ENCODE measurements at regions not wholly inside any gene's neighbourhood (a gene's known extent, or its start where the extent isn't known, plus 50 kb on each side); places are given as distances from the start of the nearest gene placed in this dataset.
"Not testable (repeated sequence)": the region's sequence is repeated elsewhere in the genome, so short reads cannot be mapped to it uniquely, and the experiment has no call there.

DNA sequence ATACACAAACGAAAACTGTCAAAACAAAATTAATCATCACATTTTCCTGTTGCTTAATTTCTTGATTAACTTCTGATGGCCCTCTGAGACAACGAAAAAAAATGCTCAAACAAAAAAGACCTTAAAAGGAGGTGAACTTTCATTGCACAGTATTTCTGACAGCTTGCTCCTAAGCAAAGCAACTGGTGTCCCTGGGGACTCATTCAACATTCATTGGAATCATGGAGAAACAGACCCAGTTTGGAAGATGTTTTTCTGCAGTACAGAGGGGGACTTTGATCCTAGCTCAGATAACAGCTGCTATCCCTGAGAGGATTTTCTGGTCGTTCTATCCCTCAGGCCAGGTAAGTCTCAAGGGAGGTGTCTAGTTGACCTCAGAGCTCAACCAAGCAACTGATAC is 378.7 kb upstream of the ATP11B start:
- DNase-seq, result no peak

DNA sequence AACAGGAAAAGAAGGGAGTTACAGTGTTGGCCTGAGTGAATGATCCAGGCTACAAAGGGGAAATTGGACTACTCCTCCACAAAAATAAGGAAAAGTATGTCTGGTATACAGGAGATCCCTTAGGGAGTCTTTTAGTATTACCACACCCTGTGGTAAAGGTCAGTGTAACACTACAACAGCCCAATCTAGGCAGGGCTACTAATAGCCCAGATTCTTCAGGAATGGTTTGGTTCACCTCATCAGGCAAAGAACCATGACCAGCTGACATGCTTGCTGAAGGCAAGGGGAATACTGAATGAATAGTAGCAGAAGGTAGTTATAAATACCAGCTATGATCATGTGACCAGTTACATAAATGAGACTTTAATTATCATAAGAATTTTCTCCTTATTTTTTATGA is 372.6 kb upstream of the ATP11B start:
- DNase-seq, result no peak

DNA sequence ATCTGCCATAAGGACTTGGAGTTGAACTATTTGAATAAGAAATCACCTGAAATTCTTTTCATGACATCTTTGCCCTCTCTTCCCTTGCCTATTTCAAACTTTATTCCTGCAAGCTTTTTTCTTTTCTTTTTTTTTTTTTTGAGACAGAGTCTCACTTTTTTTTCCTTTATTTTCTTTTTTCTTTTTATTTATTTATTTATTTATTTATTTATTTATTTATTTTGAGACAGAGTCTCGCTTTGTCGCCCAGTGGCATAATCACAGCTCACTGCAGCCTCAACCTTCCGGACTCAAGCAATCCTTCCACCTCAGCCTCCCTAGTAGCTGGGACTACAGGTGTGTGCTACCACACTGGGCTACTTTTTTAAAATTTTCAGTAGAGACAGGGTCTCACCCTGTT is 369.3 kb upstream of the ATP11B start:
- DNase-seq, result no peak

DNA sequence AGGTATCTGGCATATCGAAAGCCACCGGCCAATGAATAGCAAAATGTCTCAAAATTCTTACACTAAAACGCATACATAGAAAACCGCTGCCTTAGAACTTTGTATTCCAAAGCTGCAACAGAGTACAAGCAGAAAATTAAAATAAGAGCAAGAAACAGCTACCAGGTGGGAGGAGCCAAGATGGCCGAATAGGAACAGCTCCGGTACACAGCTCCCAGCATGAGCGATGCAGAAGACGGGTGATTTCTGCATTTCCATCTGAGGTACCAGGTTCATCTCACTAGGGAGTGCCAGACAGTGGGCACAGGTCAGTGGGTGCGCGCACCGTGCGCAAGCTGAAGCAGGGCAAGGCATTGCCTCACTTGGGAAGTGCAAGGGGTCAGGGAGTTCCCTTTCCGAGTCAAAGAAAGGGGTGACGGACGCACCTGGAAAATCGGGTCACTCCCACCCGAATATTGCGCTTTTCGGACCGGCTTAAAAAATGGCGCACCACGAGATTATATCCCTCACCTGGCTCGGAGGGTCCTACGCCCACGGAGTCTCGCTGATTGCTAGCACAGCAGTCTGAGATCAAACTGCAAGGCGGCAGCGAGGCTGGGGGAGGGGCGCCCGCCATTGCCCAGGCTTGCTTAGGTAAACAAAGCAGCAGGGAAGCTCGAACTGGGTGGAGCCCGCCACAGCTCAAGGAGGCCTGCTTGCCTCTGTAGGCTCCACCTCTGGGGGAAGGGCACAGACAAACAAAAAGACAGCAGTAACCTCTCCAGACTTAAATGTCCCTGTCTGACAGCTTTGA is 367.2 kb upstream of the ATP11B start:
- DNase-seq, result not testable (repeated sequence)

DNA sequence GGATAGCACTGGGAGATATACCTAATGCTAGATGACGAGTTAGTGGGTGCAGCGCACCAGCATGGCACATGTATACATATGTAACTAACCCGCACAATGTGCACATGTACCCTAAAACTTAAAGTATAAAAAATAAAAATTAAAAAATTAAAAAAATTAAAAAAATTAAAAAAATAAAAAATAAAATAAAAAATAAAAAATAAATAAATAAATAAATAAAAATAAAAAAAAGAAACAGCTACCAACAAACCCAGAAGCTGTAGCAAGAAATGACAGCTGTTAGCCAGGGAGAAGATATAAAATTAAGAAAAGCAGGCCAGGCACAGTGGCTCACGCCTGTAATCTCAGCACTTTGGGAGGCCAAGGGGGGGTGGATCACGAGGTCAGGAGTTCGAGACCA is 361.3 kb upstream of the ATP11B start:
- not testable (repeated sequence) for DNase-seq

DNA sequence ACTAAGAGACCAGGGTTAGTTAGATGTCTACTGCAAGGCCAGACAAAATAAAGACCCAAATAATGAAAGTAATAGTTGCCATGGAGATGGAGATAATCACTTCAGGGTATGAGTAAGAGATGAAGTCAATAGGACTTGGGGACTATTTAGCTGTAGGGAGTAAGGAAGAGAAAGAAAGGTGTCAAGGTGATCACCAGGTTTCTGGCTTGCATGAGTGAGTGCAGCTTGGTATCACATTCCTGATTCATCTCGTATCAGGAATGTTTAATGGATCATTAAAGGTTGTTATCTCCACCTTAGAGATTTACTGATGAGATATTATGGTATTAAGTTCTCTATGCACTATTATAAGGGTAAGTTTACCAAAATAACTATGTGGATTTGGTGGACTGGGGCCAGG is 357.4 kb upstream of the ATP11B start:
- DNase-seq, result no peak

DNA sequence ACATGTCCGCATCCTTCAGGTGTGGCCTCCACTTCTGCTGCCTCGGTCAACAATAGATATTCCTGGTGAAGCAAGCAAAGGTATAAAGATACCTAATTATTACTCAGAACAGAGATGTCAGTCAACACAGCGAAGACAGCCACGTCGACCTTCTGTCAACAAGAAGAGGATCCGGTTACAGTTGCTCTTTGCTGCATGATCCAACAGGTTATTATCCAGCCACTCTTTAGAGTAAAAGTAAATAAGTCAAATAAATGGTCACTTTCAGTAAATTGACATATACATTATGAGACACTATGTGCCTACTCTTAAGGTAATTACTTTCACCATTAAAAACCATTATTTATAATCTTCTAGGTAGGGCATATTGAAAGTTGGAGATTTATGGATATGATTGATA is 356.8 kb upstream of the ATP11B start:
- DNase-seq, result no peak

DNA sequence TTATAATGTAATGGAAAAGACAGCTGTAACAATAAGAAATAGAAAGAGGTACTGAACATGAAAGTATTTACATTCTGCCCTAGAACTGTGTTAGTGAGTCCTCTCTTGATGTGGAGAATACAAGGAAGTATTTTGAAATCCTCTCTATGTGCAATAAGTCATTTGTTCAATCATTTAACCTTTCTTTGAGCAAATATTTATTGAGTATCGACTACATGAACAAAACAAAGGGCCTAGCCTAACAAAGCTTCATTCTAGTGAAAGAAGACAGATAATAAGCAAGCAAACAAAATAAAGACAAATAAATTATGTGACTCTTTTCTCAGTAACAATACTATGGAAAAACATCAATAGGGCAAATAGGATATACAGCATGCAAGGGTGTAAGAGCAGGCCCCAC is 354.9 kb upstream of the ATP11B start:
- DNase-seq, result no peak

DNA sequence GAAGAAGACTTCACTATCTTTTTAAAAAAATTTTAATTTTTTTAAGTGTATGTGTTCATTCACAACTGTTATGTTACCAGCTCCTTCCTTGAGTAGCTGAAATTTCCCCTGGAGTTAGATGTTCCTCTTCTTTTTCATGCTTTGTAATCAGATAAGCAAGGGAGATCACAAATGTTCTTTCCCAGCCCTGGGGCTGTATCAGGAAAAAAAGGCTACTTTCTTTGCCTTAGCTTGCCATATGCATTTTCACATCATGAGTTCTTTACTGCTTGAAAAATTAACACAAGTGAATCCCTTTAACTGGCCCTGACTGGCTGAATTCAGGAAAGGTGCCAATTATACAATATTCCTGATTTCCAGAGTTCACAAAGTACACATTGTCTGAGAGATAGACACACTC is 353.2 kb upstream of the ATP11B start:
- DNase-seq, result no peak

DNA sequence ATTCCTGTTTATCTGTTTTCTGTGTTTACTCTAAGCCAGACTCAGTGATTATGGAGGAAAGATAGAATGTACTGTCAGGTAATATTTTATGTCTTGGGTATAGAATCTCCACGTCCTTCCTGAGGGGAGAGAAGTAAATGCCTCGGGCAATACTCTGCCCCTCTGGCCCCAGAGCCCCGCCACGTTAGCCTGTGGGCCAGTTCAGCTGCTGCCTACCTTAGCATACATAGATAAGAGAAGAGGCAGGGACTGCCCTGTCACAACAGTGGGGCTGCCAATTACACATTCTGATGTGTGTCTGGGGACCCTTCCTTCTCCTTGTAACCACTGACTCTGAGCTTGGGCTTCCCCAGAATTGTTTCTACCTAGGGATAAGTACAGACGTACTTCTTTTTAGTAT is 347.7 kb upstream of the ATP11B start:
- DNase-seq, result no peak

DNA sequence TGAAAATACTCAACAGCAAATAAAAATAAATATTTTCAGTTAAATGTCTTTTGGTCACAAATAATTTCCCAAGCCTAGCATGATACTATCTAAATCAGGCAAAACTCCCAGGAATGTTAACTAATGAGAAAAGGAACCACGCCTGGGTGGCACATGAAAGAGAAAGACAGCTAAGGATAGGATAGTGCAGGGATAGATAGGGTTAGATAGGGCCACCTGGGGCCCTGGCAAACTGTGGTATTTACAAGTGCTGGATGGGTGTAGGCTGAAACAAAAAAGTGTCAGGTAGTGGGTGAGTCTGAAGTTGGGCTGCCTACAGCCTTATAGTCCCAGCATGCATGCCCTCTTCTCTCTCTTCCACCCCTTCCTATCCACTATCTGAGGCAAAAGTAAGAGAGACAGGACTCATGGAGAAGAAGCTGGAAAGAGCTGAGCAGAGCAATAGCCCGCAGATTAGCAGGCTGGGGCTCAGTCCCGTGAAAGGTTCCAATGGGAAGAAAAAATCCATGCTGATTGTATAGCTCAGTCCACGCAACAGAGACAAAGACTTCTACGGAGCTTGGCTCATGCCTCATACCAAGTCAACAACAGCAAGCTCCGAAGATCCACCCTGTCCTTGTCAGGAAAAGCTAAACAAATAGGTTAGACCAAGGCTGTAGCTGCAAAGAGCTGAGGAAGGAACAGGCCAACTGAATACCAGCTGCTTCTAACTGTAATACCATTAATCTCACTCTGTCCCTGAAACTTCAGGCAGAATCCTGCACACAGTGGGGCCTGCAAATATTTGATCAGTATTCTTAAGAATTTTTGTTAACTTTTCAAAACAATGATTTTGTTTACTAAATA is 342.1 kb upstream of the ATP11B start:
- no peak for DNase-seq

DNA sequence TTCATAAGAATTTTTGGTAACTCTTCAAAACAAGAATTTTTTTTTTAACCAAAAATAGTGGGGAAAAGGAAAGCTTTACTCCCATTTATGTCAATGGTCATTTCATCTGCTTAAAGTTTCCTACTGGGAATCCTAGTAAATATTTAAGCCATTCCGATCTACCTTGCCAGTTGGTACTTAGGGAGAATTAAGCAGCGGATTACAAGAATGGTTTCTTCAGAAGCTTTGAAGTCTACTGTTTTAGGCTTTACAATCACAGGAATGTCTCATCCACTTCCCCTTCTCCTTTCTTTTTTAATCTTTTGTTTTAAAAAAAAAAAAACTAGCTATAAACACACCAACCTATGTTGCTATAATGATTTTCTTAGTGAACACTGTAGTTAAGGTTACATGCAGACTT is 341.4 kb upstream of the ATP11B start:
- DNase-seq, result no peak

DNA sequence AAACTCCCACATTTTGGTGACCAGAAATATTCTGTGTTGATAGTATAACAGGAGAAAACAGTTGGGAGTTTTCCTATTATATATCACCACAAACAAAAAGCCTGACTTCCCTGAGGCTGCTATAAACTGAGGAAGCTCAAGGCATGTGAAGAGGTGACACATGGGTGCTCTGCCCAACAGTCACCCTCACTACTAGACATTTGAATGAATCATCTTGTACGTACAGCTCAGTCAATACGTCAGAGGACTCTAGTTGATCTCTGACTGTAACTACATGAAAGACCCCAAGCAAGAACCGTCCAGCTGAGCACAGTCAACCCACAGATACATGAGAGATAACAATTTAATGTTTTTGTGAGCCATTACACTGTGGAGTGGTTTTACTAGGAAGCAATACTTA is 338.3 kb upstream of the ATP11B start:
- no peak for DNase-seq

DNA sequence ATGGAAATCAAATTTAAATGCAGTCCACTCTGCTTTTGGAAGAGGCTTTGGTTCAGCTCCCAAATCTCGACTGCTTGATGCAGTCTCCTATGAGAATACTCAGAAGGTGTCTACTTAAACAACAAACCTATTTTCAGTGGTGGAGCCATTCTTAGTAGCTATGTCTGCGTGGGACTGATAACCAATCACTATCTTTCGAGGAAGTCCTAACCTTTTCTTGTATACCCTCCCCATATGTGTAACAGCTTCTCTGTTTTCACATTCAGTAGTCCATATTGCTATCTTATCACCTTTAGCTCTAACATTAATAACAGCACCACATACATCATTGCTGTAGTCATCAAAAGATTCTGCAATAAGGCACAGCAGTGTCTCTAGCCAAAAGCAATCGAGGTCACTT is 333.0 kb upstream of the ATP11B start:
- DNase-seq, result no peak

DNA sequence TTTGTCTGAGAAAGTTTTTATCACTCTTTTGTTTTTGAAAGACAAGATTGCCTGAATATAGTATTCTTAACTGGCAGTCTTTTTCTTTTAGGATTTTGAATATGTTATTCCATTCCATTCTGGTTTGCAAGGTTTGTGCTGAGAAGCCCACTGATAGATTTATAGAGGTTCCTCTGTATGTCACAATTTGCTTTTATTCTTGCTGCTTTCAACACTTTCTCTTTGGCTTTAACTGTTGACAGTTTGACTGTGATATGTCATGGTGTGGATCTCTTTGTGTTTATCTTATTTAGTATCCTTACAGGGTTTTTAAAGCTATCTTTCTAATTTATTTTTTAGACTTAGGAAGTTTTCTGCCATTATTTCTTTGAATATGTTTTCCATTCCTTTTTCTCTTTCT is 331.2 kb upstream of the ATP11B start:
- no peak for DNase-seq

DNA sequence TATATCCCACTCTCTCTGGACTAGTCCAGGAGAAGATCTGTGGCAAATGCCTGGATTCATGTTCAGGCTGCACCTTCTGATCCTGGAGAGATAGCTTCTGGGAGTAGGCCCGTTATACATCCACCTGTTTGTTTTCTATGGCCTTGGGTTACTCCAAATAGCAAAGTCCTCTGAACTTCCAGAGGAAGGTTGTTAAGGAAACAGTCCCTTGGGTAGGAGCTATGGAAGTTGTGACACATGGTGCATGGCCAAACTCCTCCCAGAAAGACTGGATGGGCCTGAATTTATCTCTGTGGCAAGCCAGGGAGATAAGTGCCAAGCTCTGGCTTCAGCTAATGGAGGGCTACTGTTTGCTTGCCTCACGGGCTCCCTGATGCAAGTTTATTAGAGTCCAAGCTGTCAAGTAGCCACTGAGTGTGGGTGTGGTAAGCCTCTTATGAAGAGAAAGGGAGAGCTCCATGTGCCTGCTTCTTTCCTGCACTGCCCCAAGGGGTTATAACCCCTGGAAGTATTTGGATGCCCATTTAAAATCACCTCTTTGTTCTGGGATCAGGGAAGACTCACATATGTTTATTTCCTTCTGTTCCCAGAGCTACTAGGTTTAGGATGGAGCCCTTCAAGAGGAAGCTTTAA is 328.7 kb upstream of the ATP11B start:
- DNase-seq, result no peak

DNA sequence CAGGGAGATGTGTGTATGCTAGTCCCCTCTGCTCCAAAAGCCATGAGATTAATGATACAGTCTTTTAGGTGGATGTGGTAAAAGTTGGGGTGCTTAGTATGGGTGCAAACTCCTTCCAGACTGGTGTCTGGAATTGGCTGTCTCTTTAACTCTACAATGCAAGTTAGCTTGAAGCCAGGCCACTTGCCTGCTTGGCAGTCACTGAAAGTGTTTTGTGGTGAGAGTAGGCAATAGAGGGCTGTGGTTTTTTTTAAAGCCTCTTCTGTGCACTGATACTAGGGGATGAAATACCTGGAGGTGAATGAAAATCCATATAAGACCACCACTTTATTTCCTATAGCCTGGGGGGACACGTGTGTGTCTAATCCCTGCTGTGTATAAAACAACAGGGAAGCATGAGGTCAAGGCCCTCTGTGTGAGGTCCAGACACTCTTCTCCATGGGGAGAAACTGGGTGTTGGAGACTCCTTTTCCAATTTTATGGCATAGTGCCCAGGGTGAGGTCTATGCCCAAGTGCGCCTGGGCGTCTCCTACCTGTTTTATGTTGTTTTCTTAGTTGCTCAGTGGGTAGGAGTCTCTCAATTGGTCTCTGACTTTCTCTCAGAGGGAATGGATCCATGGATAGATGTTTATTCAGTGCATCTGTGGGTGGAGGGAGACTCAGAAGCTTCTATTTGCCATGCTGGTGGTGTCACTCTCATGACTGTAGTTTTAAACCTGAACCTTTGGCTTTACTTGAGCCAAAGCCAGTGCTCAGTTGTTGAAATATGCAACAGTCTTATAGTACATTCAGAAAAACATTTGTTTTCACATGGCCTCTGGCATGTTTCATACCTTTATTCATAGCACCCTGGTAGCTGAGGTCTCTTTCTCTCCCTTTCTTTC is 327.8 kb upstream of the ATP11B start:
- DNase-seq, result no peak

DNA sequence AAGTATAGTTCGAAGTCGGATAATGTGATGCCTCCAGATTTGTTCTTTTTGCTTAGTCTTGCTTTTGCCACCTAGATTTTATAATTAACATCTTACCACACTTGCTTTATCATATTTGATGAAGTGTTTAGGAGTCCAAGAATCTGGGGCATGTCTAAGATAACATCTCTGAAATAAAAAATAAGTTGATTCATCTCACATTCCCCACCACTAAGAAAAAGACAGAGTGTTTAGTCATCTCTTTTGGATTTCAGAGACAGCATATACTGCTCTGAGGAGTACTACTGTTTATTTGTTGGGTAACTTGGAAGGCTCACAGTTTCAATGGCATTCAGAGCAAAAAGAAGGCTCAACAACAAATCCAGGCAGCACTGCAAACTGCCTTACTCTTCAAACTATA is 324.2 kb upstream of the ATP11B start:
- no peak for DNase-seq

DNA sequence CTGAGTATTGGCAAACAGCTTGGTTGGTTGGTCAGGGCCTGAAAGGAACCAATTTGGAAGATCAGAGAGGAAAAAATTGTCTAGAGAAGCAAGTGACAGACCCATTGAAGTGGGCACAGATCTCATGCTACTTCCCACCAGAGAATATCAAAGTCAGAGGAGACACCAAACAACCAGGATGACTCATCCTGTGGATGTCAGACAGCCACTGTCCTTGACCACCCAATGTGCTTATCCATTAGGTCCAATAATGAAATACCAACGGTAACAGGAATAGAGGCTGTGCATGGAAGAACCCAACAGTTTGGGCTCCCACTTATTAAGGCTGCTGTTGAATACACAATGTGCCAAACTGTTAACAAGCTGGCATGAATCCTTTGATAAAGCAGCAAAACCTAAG is 323.1 kb upstream of the ATP11B start:
- DNase-seq, result no peak

DNA sequence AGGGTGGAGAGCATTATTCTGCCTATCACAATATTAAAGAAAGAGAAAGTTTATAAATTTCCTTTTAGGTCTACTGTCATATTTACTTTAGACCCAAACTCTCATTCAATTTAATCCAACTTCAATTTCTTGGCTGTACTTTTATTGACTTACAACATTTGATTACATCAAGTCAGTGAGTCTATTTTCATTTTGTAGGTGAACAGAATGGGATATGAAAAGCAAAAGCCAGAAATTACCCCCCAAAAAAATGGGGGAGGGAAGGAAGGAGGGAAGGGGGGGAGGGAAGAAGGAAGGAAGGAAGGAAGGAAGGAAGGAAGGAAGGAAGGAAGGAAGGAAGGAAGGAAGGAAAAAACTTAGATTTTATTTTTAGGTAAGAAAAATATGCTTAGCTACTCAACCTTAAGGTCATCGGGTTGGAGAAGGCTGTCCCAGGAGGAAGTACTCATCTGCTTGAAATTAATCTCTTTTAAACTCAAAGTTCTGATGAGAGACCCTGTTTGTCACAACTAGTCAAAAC is 320.1 kb upstream of the ATP11B start:
- no peak for DNase-seq

DNA sequence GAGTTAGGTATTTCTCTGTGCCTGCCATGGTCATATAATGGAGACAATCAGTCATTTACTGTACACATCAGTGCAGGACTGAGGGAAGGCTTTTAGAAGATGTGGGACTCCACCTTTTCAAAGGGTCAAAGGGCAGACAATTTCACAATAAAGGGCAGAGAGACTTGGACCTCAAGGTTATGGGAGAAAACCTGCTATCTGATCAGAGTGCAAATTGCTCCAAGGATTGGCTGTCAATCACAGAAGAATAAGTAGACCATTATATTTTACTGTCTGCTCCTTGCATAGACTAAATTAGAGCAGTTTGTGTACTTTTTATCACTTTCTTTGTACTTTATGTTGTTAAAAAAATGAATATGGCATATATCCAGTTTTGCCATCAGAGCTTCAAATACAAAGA is 314.9 kb upstream of the ATP11B start:
- no peak for DNase-seq
